ENCODE measurements at regions not wholly inside any gene's neighbourhood (a gene's known extent, or its start where the extent isn't known, plus 50 kb on each side); places are given as distances from the start of the nearest gene placed in this dataset.

GRCh38 chr15:85891470-85891869, 96.7 kb upstream of the KLHL25 start:
- Histone ChIP-seq H4K20me1 (ENCODE audit: control insufficient read depth, extremely low read depth, insufficient read depth, low read length) (no peaks in the 10 kb centered on the region), H3K9me3 (ENCODE audit: control insufficient read depth, insufficient read depth, low read depth, low read length) (no peaks in the 10 kb centered on the region), H3K4me3 (replicated peaks in 1 of 4; ENCODE audit: control extremely low read depth in 1 of 4, insufficient read depth in 1 of 4, low read depth in 3 of 4, low read length in 4 of 4) (no peak overlapping the region), H3K4me2 (ENCODE audit: extremely low read depth, insufficient read depth, low read length) (no peak overlapping the region), H2AFZ (ENCODE audit: low read length) (no peak overlapping the region), H3K27me3 (ENCODE audit: control insufficient read depth, insufficient read depth, low read length) (no peaks in the 10 kb centered on the region), H3K36me3 (ENCODE audit: control insufficient read depth, insufficient read depth, low read length) (no peaks in the 10 kb centered on the region), H3K27ac (ENCODE audit: insufficient read depth, low read length) (no peak overlapping the region), H3K79me2 (ENCODE audit: control insufficient read depth, insufficient read depth, low read length) (no peaks in the 10 kb centered on the region), H3K9ac (ENCODE audit: insufficient read depth, low read length) (no peak overlapping the region), H3K4me1 (ENCODE audit: control insufficient read depth, extremely low read depth, insufficient read depth, low read length) (no peaks in the 10 kb centered on the region)
- DNase-seq (ENCODE audit: low read depth in 2 of 2), result no peak
- TF ChIP-seq CTCF (conservative IDR thresholded peaks at IDR 0.05 in 1 of 2, IDR thresholded peaks at IDR 0.05 in 1 of 2; ENCODE audit: low read depth in 1 of 2, low read length in 2 of 2) (no peak), EZH2 (IDR thresholded peaks at IDR 0.05; ENCODE audit: low read length, missing control alignments) (no peak)

- no peak for DNase-seq (ENCODE audit: low read depth in 2 of 2)
- no peak overlapping the region for H3K4me2 ChIP-seq (ENCODE audit: extremely low read depth, insufficient read depth, low read length)
- no peak overlapping the region for H3K4me3 ChIP-seq (replicated peaks in 1 of 4; ENCODE audit: control extremely low read depth in 1 of 4, insufficient read depth in 1 of 4, low read depth in 3 of 4, low read length in 4 of 4)
- no peak overlapping the region for H3K9ac ChIP-seq (ENCODE audit: insufficient read depth, low read length)
- H2AFZ ChIP-seq (ENCODE audit: low read length), result no peak overlapping the region
- TF ChIP-seq CTCF (conservative IDR thresholded peaks at IDR 0.05 in 1 of 2, IDR thresholded peaks at IDR 0.05 in 1 of 2; ENCODE audit: low read depth in 1 of 2, low read length in 2 of 2) (no peak), EZH2 (IDR thresholded peaks at IDR 0.05; ENCODE audit: low read length, missing control alignments) (no peak)
- H4K20me1 ChIP-seq (ENCODE audit: control insufficient read depth, extremely low read depth, insufficient read depth, low read length), result no peaks in the 10 kb centered on the region
- no peaks in the 10 kb centered on the region for H3K27me3 ChIP-seq (ENCODE audit: control insufficient read depth, insufficient read depth, low read length)
- no peak overlapping the region for H3K27ac ChIP-seq (ENCODE audit: insufficient read depth, low read length)
- no peaks in the 10 kb centered on the region for H3K4me1 ChIP-seq (ENCODE audit: control insufficient read depth, extremely low read depth, insufficient read depth, low read length)
- H3K36me3 ChIP-seq (ENCODE audit: control insufficient read depth, insufficient read depth, low read length), result no peaks in the 10 kb centered on the region
- no peaks in the 10 kb centered on the region for H3K79me2 ChIP-seq (ENCODE audit: control insufficient read depth, insufficient read depth, low read length)
- no peaks in the 10 kb centered on the region for H3K9me3 ChIP-seq (ENCODE audit: control insufficient read depth, insufficient read depth, low read depth, low read length)
Measured at GRCh38 chr15:85892232-85892631, 97.5 kb upstream of the KLHL25 start.

GRCh38 chr15:85897207-85897894, 102.6 kb upstream of the KLHL25 start:
- H3K79me2 ChIP-seq (ENCODE audit: control insufficient read depth, insufficient read depth, low read length), result no peaks in the 10 kb centered on the region
- no peaks in the 10 kb centered on the region for H3K4me1 ChIP-seq (ENCODE audit: control insufficient read depth, extremely low read depth, insufficient read depth, low read length)
- H3K9ac ChIP-seq (ENCODE audit: insufficient read depth, low read length), result no peak overlapping the region
- no peaks in the 10 kb centered on the region for H3K9me3 ChIP-seq (ENCODE audit: control insufficient read depth, insufficient read depth, low read depth, low read length)
- DNase-seq (ENCODE audit: low read depth in 2 of 2), result no peak
- no peak overlapping the region for H3K4me2 ChIP-seq (ENCODE audit: extremely low read depth, insufficient read depth, low read length)
- no peak overlapping the region for H3K4me3 ChIP-seq (replicated peaks in 1 of 4; ENCODE audit: control extremely low read depth in 1 of 4, insufficient read depth in 1 of 4, low read depth in 3 of 4, low read length in 4 of 4)
- no peaks in the 10 kb centered on the region for H3K27me3 ChIP-seq (ENCODE audit: control insufficient read depth, insufficient read depth, low read length)
- H2AFZ ChIP-seq (ENCODE audit: low read length), result no peak overlapping the region
- H3K27ac ChIP-seq (ENCODE audit: insufficient read depth, low read length), result no peak overlapping the region
- no peak for TF ChIP-seq EZH2 (IDR thresholded peaks at IDR 0.05; ENCODE audit: low read length, missing control alignments)
- no peak for TF ChIP-seq CTCF (conservative IDR thresholded peaks at IDR 0.05 in 1 of 2, IDR thresholded peaks at IDR 0.05 in 1 of 2; ENCODE audit: low read depth in 1 of 2, low read length in 2 of 2)
- H4K20me1 ChIP-seq (ENCODE audit: control insufficient read depth, extremely low read depth, insufficient read depth, low read length), result no peaks in the 10 kb centered on the region
- H3K36me3 ChIP-seq (ENCODE audit: control insufficient read depth, insufficient read depth, low read length), result no peaks in the 10 kb centered on the region
